HG02885 (cell line): ENCODE measurements at regions not wholly inside any gene's neighbourhood (a gene's known extent, or its start where the extent isn't known, plus 50 kb on each side); places are given as distances from the start of the nearest gene placed in this dataset.
A peak's percentile ranks its signal among the peaks of the same experiment; 100 is the strongest.
"Not testable (repeated sequence)": the region's sequence is repeated elsewhere in the genome, so short reads cannot be mapped to it uniquely, and the experiment has no call there.

ENCODE experiments used
- ATAC-seq: cut with Tn5 transposase; IDR thresholded peaks from one replicate; pipeline ENCODE4 v1.9.1; 2021; ENCODE audit warnings: mild to moderate bottlenecking; ENCODE audit not compliant: unreplicated experiment, poor library complexity

- ATAC-seq: no peak
Measured at GRCh38 chr13:64551755-64552154, 2678.4 kb downstream of the PCDH9 start.

GRCh38 chr13:64546371-64546770 lies 2683.8 kb downstream of the PCDH9 start:
- ATAC-seq: no peak

GRCh38 chr13:64540976-64541375 lies 2689.2 kb downstream of the PCDH9 start:
- ATAC-seq: no peak

GRCh38 chr13:64540468-64540867 lies 2689.7 kb downstream of the PCDH9 start:
- ATAC-seq: no peak

DNA sequence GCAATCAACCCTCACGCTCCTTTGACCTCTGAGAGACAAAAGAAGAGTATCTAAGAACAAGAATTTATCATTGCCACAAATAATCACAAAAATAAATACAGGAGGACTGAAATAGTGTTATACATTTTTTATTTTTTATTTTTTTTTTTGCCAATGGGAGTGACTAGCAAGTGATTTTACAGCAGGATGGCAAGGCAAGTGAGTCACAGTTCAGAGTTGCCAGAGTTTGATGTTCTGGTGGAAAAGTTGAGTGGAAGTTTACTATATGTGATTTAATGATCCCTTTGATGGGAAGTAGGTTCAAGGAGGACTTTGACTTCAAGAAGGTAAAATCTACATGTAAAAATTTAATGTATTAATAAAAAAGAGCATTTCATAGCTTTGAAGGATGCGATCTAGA lies 2691.4 kb downstream of the PCDH9 start:
- no peak for ATAC-seq

- ATAC-seq: no peak
Measured at GRCh38 chr13:64534302-64534701, 2695.8 kb downstream of the PCDH9 start.

GRCh38 chr13:64531400-64531799 lies 2698.7 kb downstream of the PCDH9 start:
- no peak for ATAC-seq

GRCh38 chr13:64529874-64530485 lies 2700.2 kb downstream of the PCDH9 start:
- peak; percentile 72 for ATAC-seq

- ATAC-seq: no peak
Measured at GRCh38 chr13:64528838-64529237, 2701.3 kb downstream of the PCDH9 start.

DNA sequence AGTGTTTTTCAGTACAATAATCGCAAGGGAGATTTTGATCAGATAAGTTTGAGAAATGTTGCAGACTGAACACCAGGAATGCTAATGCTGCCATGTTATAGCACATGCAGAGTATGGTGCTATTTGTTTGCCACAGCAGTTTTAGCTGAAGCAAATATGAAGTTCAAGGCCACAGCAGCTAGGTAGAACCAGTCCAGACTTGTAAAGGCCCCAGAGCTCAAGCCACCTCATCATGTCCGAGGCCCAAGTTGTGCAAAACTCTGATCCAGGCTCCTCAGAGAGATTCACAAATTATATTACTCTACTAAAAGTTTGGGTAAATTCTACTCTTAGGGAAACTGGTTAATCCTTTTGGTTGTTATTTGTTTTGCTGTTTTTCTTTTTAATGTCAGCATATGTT lies 2702.6 kb downstream of the PCDH9 start:
- ATAC-seq: no peak

DNA sequence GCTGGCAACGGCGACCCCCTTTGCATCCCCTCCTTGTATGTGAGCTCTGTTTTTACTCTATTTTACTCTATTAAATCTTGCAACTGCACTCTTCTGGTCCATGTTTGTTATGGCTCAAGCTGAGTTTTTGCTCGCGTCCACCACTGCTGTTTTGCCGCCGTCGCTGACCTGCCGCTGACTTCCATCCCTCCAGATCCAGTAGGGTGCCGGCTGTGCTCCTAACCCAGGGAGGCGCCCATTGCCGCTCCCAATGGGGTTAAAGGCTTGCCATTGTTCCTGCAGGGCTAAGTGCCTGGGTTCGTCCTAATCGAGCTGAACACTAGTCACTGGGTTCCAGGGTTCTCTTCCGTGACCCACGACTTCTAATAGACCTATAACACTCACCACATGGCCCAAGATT lies 2704.4 kb downstream of the PCDH9 start:
- ATAC-seq: no peak

DNA sequence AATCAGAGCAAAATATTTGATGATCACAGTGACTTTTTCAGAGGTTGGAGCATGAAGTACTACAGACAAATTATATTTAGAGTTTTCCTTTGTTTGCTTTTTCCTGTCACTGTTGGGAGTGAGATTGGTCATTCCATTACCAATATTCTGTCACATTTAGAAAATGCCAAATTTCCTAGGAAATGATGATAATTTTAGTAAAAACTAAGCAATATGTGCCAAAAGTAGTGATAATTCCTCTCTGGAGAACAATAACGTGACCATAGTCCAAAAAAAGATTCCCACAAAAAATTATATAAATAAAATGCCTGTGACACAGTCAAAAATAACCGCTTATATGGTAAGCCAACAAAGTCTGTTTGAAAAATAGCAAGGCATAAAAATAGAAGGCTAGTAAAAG lies 2719.4 kb downstream of the PCDH9 start:
- no peak for ATAC-seq

DNA sequence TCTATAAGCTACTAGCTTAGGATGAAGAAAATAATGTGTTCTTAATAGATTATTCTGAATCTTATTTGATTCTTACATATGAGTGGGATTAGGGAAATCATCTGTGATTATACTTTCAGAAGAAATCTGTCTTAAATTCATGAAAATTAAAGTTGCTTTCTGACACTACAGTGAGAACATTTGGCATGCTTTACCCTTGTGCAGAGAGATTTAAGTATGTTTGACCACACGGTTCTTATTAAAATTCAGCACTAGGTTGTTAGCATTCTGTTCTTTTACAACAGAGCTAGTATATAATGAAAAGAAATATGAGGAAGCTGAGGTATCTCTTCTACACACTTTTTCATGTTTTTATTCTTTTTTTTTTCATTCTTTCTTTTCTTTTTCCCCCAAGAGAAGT lies 2723.9 kb downstream of the PCDH9 start:
- ATAC-seq: no peak

GRCh38 chr13:64505336-64505910 lies 2724.7 kb downstream of the PCDH9 start:
- no peak for ATAC-seq

- no peak for ATAC-seq
Measured at GRCh38 chr13:64488731-64489130, 2741.4 kb downstream of the PCDH9 start.

DNA sequence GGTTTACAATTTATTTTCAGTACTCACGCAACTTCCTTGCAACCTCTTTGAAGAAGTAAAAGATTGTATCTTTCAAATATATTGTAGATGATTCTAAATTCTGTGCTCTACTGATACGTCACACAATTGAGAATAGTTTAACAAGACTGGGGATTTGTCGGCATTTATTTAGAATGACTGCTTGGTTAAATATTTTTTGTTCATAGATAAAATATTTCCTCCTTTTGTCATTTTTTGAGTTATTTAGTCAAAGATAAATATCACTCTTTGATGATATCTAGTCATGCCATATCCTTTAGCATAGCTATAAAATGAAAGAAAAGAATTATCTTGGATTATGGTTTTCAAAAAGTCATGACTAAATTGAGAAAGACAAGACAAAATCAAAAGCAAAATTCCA lies 2747.8 kb downstream of the PCDH9 start:
- ATAC-seq: no peak

GRCh38 chr13:64480672-64481071 lies 2749.5 kb downstream of the PCDH9 start:
- ATAC-seq: no peak

DNA sequence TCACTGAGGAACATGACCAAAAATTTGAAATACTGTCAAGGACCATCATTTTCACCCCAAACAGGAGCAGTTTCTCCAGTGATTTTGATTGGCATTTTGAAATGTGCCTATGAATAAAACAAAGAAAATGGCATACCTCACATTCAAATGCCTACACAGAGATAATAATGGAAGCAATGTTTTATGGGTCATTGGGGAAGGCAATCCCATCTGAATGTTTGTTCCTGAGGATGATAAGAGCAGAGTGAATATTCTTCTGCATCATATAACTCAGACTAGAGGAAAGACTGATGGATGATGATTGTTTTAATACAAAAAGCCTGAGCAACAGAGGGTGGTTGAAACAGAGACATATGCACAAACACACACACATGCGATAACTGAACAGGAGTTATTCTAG lies 2749.9 kb downstream of the PCDH9 start:
- no peak for ATAC-seq

- ATAC-seq: no peak
Measured at GRCh38 chr13:64477146-64477545, 2753.0 kb downstream of the PCDH9 start.

- not testable (repeated sequence) for ATAC-seq
Measured at GRCh38 chr13:64476041-64476568, 2754.0 kb downstream of the PCDH9 start.

DNA sequence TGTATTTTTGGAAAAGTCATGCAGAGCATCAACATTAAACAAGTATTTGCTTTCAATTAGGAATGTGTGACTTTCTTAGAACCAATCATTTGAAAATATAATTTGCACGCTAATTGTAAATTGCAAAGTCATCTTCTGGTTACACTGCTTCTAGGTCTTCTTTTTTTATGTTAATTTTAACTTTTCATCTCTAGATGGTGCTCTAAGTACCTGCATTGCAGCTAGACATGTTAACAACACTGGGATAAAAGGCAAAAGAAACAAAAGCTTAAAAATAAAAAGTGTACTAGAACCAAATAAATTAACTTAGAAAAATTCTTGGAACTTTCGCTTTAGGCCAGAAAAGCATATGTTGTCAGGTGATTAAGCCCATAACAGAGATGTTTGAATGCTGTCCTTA lies 2758.2 kb downstream of the PCDH9 start:
- no peak for ATAC-seq

GRCh38 chr13:64470751-64471150 lies 2759.4 kb downstream of the PCDH9 start:
- no peak for ATAC-seq
